HepG2 (cell line): ENCODE measurements at regions not wholly inside any gene's neighbourhood (a gene's known extent, or its start where the extent isn't known, plus 50 kb on each side); places are given as distances from the start of the nearest gene placed in this dataset.

Experiments
- ATAC-seq: fragments of 200-7000 bp; cut with Tn5 transposase; 3 replicates; pipeline ENCODE4 v1.9.1; 2020; ENCODE audit warnings: mild to moderate bottlenecking, moderate library complexity
- BruUV-seq: library from RNA; stranded (reverse); fragments of 400-500 nt; replicated peaks from 2 replicates; lab custom pipeline; 2021; lab: Mats Ljungman, UMichigan
- CTCF ChIA-PET: fragments of 300-600 bp; formaldehyde crosslinking; extraction: SDS; loops from one replicate; lab custom pipeline; 2021; ENCODE audit warnings: low total read pairs, inconsistent platforms, low intra/inter-chr PET ratio; lab: Yijun Ruan, JAX
- POLR2A ChIA-PET: fragments of 350-600 bp; sonication (Branson Sonifier 250); formaldehyde crosslinking; loops from one replicate; lab custom pipeline; 2020; ENCODE audit warnings: antibody characterized with exemption, inconsistent platforms; lab: Yijun Ruan, JAX
- DNase-seq: peaks from one replicate; pipeline ENCODE4 v3.0.0-alpha.2; 2015; ENCODE audit warnings: low spot score
- FAIRE-seq: peaks from 3 replicates; lab custom pipeline; 2011; peaks lifted over from hg19 to GRCh38; lab: Jason Lieb, UNC
- H2AFZ ChIP-seq: one replicate; pipeline ENCODE4 v1.6.1; 2011; ENCODE audit warnings: low read length, inconsistent platforms
- H3K27ac ChIP-seq: fragments of 300-600 bp; 3 replicates; pipeline ENCODE4 v1.8.0; 2011; ENCODE audit warnings: mixed run types, mild to moderate bottlenecking, mixed read lengths, low read length, inconsistent platforms; ENCODE audit not compliant: insufficient read depth; ENCODE audit errors: extremely low read length
- H3K27me3 ChIP-seq, 2 experiments: fragments of 200-600 bp in 1 of 2; 2 replicates in 1 of 2; 3 replicates in 1 of 2; pipeline versions ENCODE4 v1.6.0 to v1.8.0; 2011; ENCODE audit warnings: low read length in 2 of 2, mild to moderate bottlenecking in 2 of 2, moderate library complexity in 2 of 2, inconsistent platforms in 1 of 2; ENCODE audit not compliant: insufficient read depth in 2 of 2, control insufficient read depth in 1 of 2
- H3K36me3 ChIP-seq, 2 experiments: fragments of 200-600 bp in 1 of 2; replicated peaks in 1 of 2; 2 replicates in 1 of 2; 3 replicates in 1 of 2; pipeline versions ENCODE4 v1.5.1 to v1.8.0; 2011; ENCODE audit warnings: low read length in 2 of 2, inconsistent platforms in 1 of 2; ENCODE audit not compliant: insufficient read depth in 2 of 2, control insufficient read depth in 1 of 2
- H3K4me1 ChIP-seq: 2 replicates; pipeline ENCODE4 v1.5.1; 2012; ENCODE audit warnings: low read length, inconsistent platforms; ENCODE audit not compliant: insufficient read depth
- H3K4me2 ChIP-seq: 2 replicates; pipeline ENCODE4 v1.6.0; 2011; ENCODE audit warnings: low read depth, low read length, inconsistent platforms
- H3K4me3 ChIP-seq, 3 experiments: fragments of 200-600 bp in 1 of 3; sonication (generic), shearing (Covaris generic) in 1 of 3; replicated peaks in 1 of 3; 2 replicates each; pipeline ENCODE4 v1.5.1; 2011 to 2016; ENCODE audit warnings: low read length in 3 of 3, inconsistent platforms in 2 of 3, low read depth in 2 of 3, mild to moderate bottlenecking in 2 of 3, control low read depth in 1 of 3, mixed read lengths in 1 of 3; ENCODE audit not compliant: insufficient read depth in 1 of 3
- H3K79me2 ChIP-seq: one replicate; pipeline ENCODE4 v1.6.1; 2011; ENCODE audit warnings: low read length, inconsistent platforms; ENCODE audit not compliant: insufficient read depth
- H3K9ac ChIP-seq: 2 replicates; pipeline ENCODE4 v1.6.0; 2011; ENCODE audit warnings: mild to moderate bottlenecking, low read depth, low read length, inconsistent platforms; ENCODE audit not compliant: insufficient read depth
- H3K9me3 ChIP-seq: 2 replicates; pipeline ENCODE4 v1.5.1; 2012; ENCODE audit warnings: mild to moderate bottlenecking, low read length
- H4K20me1 ChIP-seq: 2 replicates; pipeline ENCODE4 v1.6.0; 2011; ENCODE audit warnings: inconsistent platforms, mild to moderate bottlenecking, low read length, moderate library complexity; ENCODE audit not compliant: insufficient read depth
- ARID5B ChIP-seq: IDR thresholded peaks from 2 replicates; pipeline ENCODE4 v1.4.0; 2020; ENCODE audit warnings: mild to moderate bottlenecking, missing genetic modification reagents
- BHLHE40 ChIP-seq: IDR thresholded peaks from 2 replicates; pipeline ENCODE4 v1.6.1; 2011; ENCODE audit warnings: low read length, improper control_type of control experiment
- HOXA5 ChIP-seq: sonication (generic); formaldehyde crosslinking; IDR thresholded peaks from 2 replicates; pipeline ENCODE4 v1.4.0; 2020; ENCODE audit warnings: missing genetic modification reagents
- MED13 ChIP-seq: sonication (generic); formaldehyde crosslinking; IDR thresholded peaks from 2 replicates; pipeline ENCODE4 v1.5.0; 2020; ENCODE audit warnings: missing genetic modification reagents
- NAIF1 ChIP-seq: sonication (generic); formaldehyde crosslinking; IDR thresholded peaks from 2 replicates; pipeline ENCODE4 v1.5.0; 2020; ENCODE audit warnings: mild to moderate bottlenecking, missing genetic modification reagents, borderline replicate concordance
- NFATC3 ChIP-seq: sonication (generic); formaldehyde crosslinking; IDR thresholded peaks from 2 replicates; pipeline ENCODE4 v1.5.1; 2020; ENCODE audit warnings: mild to moderate bottlenecking, missing genetic modification reagents
- SIX4 ChIP-seq: sonication (generic); formaldehyde crosslinking; IDR thresholded peaks from 2 replicates; pipeline ENCODE4 v1.4.0; 2020; ENCODE audit warnings: missing genetic modification reagents
- SSRP1 ChIP-seq: IDR thresholded peaks from 2 replicates; pipeline ENCODE4 v1.6.1; 2016; ENCODE audit warnings: control low read depth
- TBX2 ChIP-seq: sonication (generic); formaldehyde crosslinking; IDR thresholded peaks from 2 replicates; pipeline ENCODE4 v1.5.0; 2020; ENCODE audit warnings: missing genetic modification reagents, mild to moderate bottlenecking, borderline replicate concordance
- ZBTB20 ChIP-seq: sonication (generic); formaldehyde crosslinking; IDR thresholded peaks from 2 replicates; pipeline ENCODE4 v1.8.1; 2023; ENCODE audit warnings: missing genetic modification reagents, low read depth, mild to moderate bottlenecking, borderline replicate concordance
- ZBTB42 ChIP-seq: sonication (generic); formaldehyde crosslinking; IDR thresholded peaks from 2 replicates; pipeline ENCODE4 v1.5.0; 2020; ENCODE audit warnings: mild to moderate bottlenecking, missing genetic modification reagents
- ZFP1 ChIP-seq: IDR thresholded peaks from 2 replicates; pipeline ENCODE4 v1.6.1; 2016
- ZFP41 ChIP-seq: sonication (generic); formaldehyde crosslinking; IDR thresholded peaks from 2 replicates; pipeline ENCODE4 v1.4.0; 2020; ENCODE audit warnings: mild to moderate bottlenecking, missing genetic modification reagents, borderline replicate concordance
- ZFP62 ChIP-seq: sonication (generic); formaldehyde crosslinking; IDR thresholded peaks from 2 replicates; pipeline ENCODE4 v1.4.0; 2020; ENCODE audit warnings: missing genetic modification reagents
- ZNF160 ChIP-seq: sonication (generic); formaldehyde crosslinking; IDR thresholded peaks from 2 replicates; pipeline ENCODE4 v1.8.0; 2022; ENCODE audit warnings: mild to moderate bottlenecking, inconsistent platforms, missing genetic modification reagents
- ZNF44 ChIP-seq: sonication (generic); formaldehyde crosslinking; IDR thresholded peaks from 2 replicates; pipeline ENCODE4 v1.5.1; 2020; ENCODE audit warnings: mild to moderate bottlenecking, missing genetic modification reagents
- ZNF558 ChIP-seq: sonication (generic); formaldehyde crosslinking; IDR thresholded peaks from 2 replicates; pipeline ENCODE4 v1.9.0; 2022; ENCODE audit warnings: mild to moderate bottlenecking, missing genetic modification reagents, borderline replicate concordance
- ZNF713 ChIP-seq: sonication (generic); formaldehyde crosslinking; IDR thresholded peaks from 2 replicates; pipeline ENCODE4 v1.4.0; 2020; ENCODE audit warnings: mild to moderate bottlenecking, missing genetic modification reagents
- ZNF746 ChIP-seq: sonication (generic); formaldehyde crosslinking; IDR thresholded peaks from 2 replicates; pipeline ENCODE4 v1.8.0; 2022; ENCODE audit warnings: mild to moderate bottlenecking, missing genetic modification reagents
- ZNF879 ChIP-seq: sonication (generic); formaldehyde crosslinking; IDR thresholded peaks from 2 replicates; pipeline ENCODE4 v1.8.1; 2023; ENCODE audit warnings: missing genetic modification reagents
- ZSCAN29 ChIP-seq: sonication (generic); formaldehyde crosslinking; conservative IDR thresholded peaks from 2 replicates; pipeline ENCODE4 v1.4.0; 2020; ENCODE audit warnings: mild to moderate bottlenecking, missing genetic modification reagents
- WGBS: methylation state at CpG from one replicate; pipeline ENCODE4 v1.1.6; 2017; ENCODE audit warnings: low lambda C conversion rate; 5-methylcytosine and 5-hydroxymethylcytosine counted together
- in situ Hi-C: cut with HindIII; loops from 2 replicates; pipeline ENCODE4 v1.10.0; 2017; ENCODE audit warnings: low pct_unique_long_range_greater_than_20kb; ENCODE audit not compliant: extremely low pct_ligation_motif_present
- intact Hi-C: fragments of 100-400 bp; cut with micrococcal nuclease; formaldehyde crosslinking; loops from one replicate; pipeline ENCODE4 v1.10.0; 2022; ENCODE audit not compliant: unreplicated experiment

- no peak for ATAC-seq
- no peak overlapping the region for H3K27ac ChIP-seq
- no peak for TF ChIP-seq ZFP1 (CRISPR knock-in tag)
- TF ChIP-seq ZBTB20: no peak
- TF ChIP-seq SSRP1 (CRISPR knock-in tag): no peak
- no peak for TF ChIP-seq MED13 (CRISPR knock-in tag)
- TF ChIP-seq ZNF713: no peak
- no peak for TF ChIP-seq NAIF1
- TF ChIP-seq ZNF44 (CRISPR knock-in tag): no peak
- TF ChIP-seq, all 625 proteins: peak for 0
- Histone ChIP-seq H3K9me3 (no peaks in the 10 kb centered on the region), H3K4me1 (peaks cover 41% of the 10 kb centered on the region), H3K9ac (no peak overlapping the region), H3K4me3 (no peak overlapping the region), H4K20me1 (no peaks in the 10 kb centered on the region), H3K79me2 (no peaks in the 10 kb centered on the region), H3K4me2 (no peak overlapping the region), H3K36me3 (no peaks in the 10 kb centered on the region), H2AFZ (peak overlapping the region; percentile 34), H3K27me3 (no peaks in the 10 kb centered on the region)
- CTCF ChIA-PET: no interaction called here
- intact Hi-C loops: no loop called here
- DNase-seq (no peak), FAIRE-seq (no peak)
- POLR2A ChIA-PET: no interaction called here
- in situ Hi-C loops: no loop called here
- no TSS peak for BruUV-seq
Measured at GRCh38 chr1:88168126-88168525, 515.9 kb upstream of the PKN2 start.

GRCh38 chr1:88169139-88169538 is 514.9 kb upstream of the PKN2 start:
- Histone ChIP-seq H3K79me2 (no peaks in the 10 kb centered on the region), H3K4me3 (no peak overlapping the region), H3K4me2 (no peak overlapping the region), H3K27me3 (no peaks in the 10 kb centered on the region), H3K9me3 (no peaks in the 10 kb centered on the region), H3K27ac (no peak overlapping the region), H4K20me1 (no peaks in the 10 kb centered on the region), H3K36me3 (no peaks in the 10 kb centered on the region), H3K9ac (no peak overlapping the region), H3K4me1 (peaks cover 51% of the 10 kb centered on the region), H2AFZ (no peak overlapping the region)
- no TSS peak for BruUV-seq
- in situ Hi-C loops: no loop called here
- intact Hi-C loops: no loop called here
- FAIRE-seq (no peak), DNase-seq (no peak), ATAC-seq (no peak)
- WGBS: 79% methylated on average over 3 of the region's 3 CpGs
- CTCF ChIA-PET: no interaction called here
- POLR2A ChIA-PET: no interaction called here
- TF ChIP-seq ZBTB42: no peak
- no peak for TF ChIP-seq ZFP41
- TF ChIP-seq ZNF746 (CRISPR knock-in tag): no peak
- no peak for TF ChIP-seq ZNF160
- no peak for TF ChIP-seq ZNF879 (CRISPR knock-in tag)
- no peak for TF ChIP-seq ARID5B (CRISPR knock-in tag)
- TF ChIP-seq ZNF558 (CRISPR knock-in tag): no peak
- no peak for TF ChIP-seq HOXA5 (CRISPR knock-in tag)
- no peak for TF ChIP-seq ZFP62 (CRISPR knock-in tag)
- no peak for TF ChIP-seq SIX4 (CRISPR knock-in tag)
- no peak for TF ChIP-seq ZSCAN29 (CRISPR knock-in tag)
- no peak for TF ChIP-seq TBX2 (CRISPR knock-in tag)
- no peak for TF ChIP-seq BHLHE40
- TF ChIP-seq NFATC3 (CRISPR knock-in tag): no peak
